ENCODE measurements at regions not wholly inside any gene's neighbourhood (a gene's known extent, or its start where the extent isn't known, plus 50 kb on each side); places are given as distances from the start of the nearest gene placed in this dataset.

GRCh38 chr5:130706696-130707095 lies 458.4 kb downstream of the HINT1 start:
- no peak for DNase-seq (ENCODE audit: low read depth, low spot score)
- FAIRE-seq: no peak
- H3K4me1 ChIP-seq (ENCODE audit: control insufficient read depth, insufficient read depth, low read length): no peaks in the 10 kb centered on the region
- in situ Hi-C loops (cut with MboI): no loop called here
- H3K9me3 ChIP-seq (replicated peaks; ENCODE audit: control insufficient read depth, insufficient read depth, low read length): no peaks in the 10 kb centered on the region
- ChIA-PET RAD21 (ENCODE audit: unreplicated experiment) (no interaction called here), SMC1A (ENCODE audit: uncharacterized antibody, unreplicated experiment) (interaction anchor here (0.5 kb wide), 1 partner anchor 591 kb away, joined by 4 read pairs; no protein-coding TSS in a partner anchor), CTCF (no interaction called here), POLR2A (no interaction called here)
- intact Hi-C loops (cut with micrococcal nuclease; ENCODE audit: unreplicated experiment): no loop called here
- H2AFZ ChIP-seq (ENCODE audit: control insufficient read depth, low read depth, low read length): no peak overlapping the region
- no peaks in the 10 kb centered on the region for H3K36me3 ChIP-seq (ENCODE audit: control insufficient read depth in 2 of 2, insufficient read depth in 2 of 2, low read length in 1 of 2)
- no peak overlapping the region for H3K4me3 ChIP-seq
- H3K27me3 ChIP-seq (replicated peaks in 1 of 2; ENCODE audit: control insufficient read depth in 2 of 2, insufficient read depth in 2 of 2, low read length in 1 of 2): no peaks in the 10 kb centered on the region
- H4K20me1 ChIP-seq (ENCODE audit: control insufficient read depth, insufficient read depth): no peaks in the 10 kb centered on the region
- H3K9ac ChIP-seq (ENCODE audit: control insufficient read depth, insufficient read depth, low read length): no peak overlapping the region
- no peak for TF ChIP-seq HDAC6 (IDR thresholded peaks at IDR 0.05; ENCODE audit: unreplicated experiment)
- TF ChIP-seq TCF7 (IDR thresholded peaks at IDR 0.05; ENCODE audit: borderline replicate concordance): no peak
- TF ChIP-seq IKZF1 (conservative IDR thresholded peaks at IDR 0.05): no peak
- TF ChIP-seq SMAD5 (IDR thresholded peaks at IDR 0.05; ENCODE audit: low read depth): no peak
- no peak for TF ChIP-seq MTA3 (IDR thresholded peaks at IDR 0.05; ENCODE audit: borderline replicate concordance, low read length)
- TF ChIP-seq ZBED1 (IDR thresholded peaks at IDR 0.05; ENCODE audit: borderline replicate concordance): no peak
- TF ChIP-seq ZNF687 (IDR thresholded peaks at IDR 0.05): no peak
- no peak for TF ChIP-seq ZNF217 (IDR thresholded peaks at IDR 0.05)
- TF ChIP-seq CHD2 (IDR thresholded peaks at IDR 0.05; ENCODE audit: borderline replicate concordance, low read depth, low read length): no peak
- no peak for TF ChIP-seq GABPA (IDR thresholded peaks at IDR 0.05; ENCODE audit: low read depth)
- H3K4me2 ChIP-seq (ENCODE audit: control insufficient read depth, insufficient read depth): no peak overlapping the region
- WGBS (ENCODE audit: insufficient coverage, insufficient replicate concordance, low lambda C conversion rate, missing lambda C conversion rate): 25% methylated on average over 5 of the region's 5 CpGs
- H3K79me2 ChIP-seq (ENCODE audit: control insufficient read depth, insufficient read depth, low read length): no peaks in the 10 kb centered on the region
- no peak overlapping the region for H3K27ac ChIP-seq (ENCODE audit: control insufficient read depth, insufficient read depth)
- BruUV-seq (replicated peaks): no TSS peak
- ATAC-seq: no peak
